Stimulated activated CD8-positive, alpha-beta memory T cell treated with anti-CD3 and anti-CD28 coated beads, Interleukin-4, amount 100 ng/mL, for 4 hours (primary cell): ENCODE measurements at regions not wholly inside any gene's neighbourhood (a gene's known extent, or its start where the extent isn't known, plus 50 kb on each side); places are given as distances from the start of the nearest gene placed in this dataset.

Source experiments
- DNase-seq, 2 donors: peaks; one replicate each; pipeline ENCODE4 v3.0.0-alpha.2; 2020; ENCODE audit warnings: low read depth in 2 of 2, low spot score in 1 of 2

DNA sequence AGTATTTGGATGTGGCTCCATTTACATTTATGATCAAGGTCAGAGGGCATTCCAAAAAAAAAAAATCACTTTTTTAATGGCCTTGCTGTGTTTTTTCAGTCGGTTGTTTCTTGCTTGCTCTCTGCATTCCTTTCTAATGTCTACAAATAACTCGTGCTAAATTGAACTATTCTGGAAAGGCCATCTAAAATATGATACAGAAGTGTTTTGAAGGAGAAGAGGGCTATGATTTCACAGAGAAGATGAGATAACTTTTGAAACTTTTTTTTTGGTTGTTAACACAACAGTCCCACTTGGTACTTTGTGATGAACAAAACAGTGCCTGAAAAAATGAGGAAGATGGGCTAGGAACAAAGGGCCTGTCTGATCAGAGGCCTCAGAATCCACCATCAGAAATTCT lies 156.1 kb upstream of the SMLR1 start:
- no peak for DNase-seq

DNA sequence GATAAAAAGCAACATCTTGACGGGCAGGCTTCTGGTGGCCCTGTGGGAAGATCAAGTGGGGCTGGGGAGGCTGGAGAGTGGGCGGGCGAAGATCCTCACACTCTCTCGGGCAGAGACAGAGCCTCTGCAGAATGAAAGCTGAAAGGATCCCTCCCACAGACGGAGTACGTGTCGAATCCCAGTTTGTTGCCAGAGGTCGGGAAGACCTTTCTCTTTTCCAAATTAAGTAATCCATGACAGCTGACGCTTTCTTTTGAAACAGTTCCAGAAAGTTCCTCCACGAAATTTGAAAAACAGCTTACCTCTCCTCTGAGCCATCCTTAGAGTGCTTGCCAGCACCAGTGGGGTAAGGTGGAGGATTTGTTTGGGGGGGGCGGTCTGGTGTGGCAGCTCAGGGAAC lies 155.6 kb upstream of the SMLR1 start:
- no peak for DNase-seq

GRCh38 chr6:130672153-130672552 lies 155.1 kb upstream of the SMLR1 start:
- DNase-seq = no peak

- no peak for DNase-seq
Measured at GRCh38 chr6:130674604-130675003, 152.6 kb upstream of the SMLR1 start.

GRCh38 chr6:130675072-130675471 lies 152.1 kb upstream of the SMLR1 start:
- no peak for DNase-seq

DNA sequence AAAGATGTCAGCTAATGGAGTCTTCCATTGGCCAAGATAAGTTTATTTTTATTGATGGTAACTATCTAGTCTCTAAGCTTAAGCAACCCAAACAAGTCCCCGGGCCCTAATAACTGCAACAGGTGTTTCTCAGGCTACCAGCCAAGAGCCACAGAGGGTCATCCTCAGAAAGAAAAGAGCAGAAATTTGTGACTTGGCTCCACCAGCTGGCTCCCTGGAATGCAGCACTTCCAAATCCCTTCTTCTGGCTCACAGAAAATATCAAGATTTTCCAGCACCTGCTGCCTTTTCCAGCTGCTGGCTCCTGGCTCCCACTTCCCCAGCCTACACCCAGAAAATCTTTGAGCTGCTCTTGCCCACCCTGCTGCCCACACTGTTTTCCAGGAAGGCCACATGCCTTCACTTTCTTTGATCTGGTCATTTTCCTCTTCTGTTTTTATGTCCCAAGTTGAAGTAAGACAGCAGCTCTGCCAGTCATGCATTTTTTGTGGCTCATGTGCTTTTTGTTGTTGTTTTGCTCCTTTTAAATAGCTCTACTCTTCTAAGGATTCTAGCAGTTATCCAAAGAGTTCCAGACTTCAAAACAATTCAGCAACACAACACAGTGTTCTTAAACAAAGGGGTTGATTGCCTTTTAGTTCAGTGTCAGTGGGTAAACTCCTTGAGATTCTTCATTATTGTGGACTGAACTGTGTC lies 151.0 kb upstream of the SMLR1 start:
- DNase-seq = no peak

- no peak for DNase-seq
Measured at GRCh38 chr6:130676773-130677144, 150.4 kb upstream of the SMLR1 start.

DNA sequence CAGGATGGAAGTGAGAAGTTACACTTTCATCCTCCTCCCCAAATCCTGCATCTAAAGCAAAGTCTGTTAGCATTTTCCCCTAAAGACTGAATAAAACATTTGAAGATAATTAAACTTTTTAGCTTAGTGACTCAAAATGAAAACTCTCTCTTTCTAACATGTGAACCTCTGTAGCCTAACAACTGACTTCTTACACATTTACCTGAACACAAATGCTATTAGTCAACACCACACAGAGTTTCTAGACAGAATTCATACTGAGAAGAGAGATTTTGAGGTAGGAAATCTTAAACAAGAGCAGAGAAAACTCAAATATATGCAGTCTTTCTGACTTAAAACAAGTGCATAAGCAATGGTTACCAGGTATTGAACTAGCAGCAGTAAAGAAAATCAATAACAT lies 149.9 kb upstream of the SMLR1 start:
- DNase-seq = no peak

DNA sequence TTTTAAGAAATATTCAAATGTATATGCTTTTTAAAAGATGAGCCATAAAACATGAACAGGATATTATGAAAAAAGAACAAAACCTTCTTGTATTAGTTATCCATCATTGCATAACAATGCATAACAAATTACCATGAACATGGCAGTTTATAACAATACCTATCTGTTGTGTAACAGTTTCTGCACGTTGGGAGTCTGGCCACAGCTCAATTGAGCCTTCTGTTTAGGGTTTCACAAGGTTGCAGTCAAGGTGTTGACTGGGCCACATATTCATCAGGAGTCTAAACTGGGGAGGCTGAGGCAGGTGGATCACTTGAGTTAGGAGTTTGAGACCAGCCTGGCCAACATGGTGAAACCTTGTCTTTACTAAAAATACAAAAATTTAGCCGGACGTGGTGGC lies 149.4 kb upstream of the SMLR1 start:
- no peak for DNase-seq

DNA sequence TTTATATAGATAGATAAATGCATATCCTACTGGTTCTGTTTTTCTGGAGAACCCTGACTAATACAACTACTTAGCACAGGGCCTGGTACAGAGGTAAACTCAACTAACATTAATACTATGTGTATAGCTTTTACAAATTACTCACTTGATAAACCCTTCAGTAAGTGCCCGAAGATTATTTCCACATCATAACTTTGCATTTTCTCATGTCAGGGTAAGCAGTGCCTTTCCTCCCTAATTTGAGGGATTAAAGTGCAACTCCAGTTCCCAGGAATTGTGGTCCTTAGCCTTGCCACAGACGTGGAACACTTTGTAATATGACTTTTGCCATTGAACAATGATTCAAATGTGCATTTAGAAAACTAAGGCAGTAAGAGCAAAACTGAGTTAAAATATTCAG lies 147.5 kb upstream of the SMLR1 start:
- DNase-seq = no peak

DNA sequence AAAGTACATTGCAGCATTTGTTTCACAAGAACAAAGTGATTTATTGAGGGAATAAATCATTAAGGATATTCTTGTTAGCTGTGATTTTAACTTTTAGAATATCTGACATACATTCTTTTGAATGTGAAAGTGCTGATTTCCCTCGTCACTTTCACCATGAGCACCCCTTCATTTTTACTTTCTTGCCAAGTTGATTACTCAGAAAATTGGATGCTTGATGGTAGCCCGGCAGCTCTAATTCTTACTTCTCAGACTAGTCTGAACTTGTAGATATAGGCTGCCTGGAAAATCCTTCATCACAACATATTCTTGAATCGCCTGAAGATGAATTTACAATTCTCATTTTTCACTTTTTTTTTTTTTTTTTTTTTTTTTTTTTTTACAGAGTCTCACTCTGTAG lies 147.1 kb upstream of the SMLR1 start:
- DNase-seq = no peak

- no peak for DNase-seq
Measured at GRCh38 chr6:130681028-130681427, 146.2 kb upstream of the SMLR1 start.

DNA sequence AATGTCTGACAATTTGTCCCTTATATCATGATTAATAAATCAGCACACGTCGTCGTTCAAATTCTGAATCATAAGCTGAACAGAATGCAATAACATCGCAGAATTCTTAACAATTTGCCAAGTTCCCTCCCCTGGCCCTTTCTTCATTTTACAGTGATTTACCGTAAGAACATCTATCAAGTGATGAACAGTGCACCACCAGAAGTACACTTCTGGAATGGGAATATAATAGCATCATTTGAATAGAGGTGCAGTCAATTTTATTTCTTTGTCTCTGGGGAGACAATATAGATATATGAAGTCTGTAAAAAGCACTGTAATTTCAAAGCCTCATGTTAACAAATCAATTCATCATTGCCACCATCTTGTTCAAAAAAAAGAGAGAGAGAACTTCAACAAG lies 145.1 kb upstream of the SMLR1 start:
- DNase-seq = no peak

DNA sequence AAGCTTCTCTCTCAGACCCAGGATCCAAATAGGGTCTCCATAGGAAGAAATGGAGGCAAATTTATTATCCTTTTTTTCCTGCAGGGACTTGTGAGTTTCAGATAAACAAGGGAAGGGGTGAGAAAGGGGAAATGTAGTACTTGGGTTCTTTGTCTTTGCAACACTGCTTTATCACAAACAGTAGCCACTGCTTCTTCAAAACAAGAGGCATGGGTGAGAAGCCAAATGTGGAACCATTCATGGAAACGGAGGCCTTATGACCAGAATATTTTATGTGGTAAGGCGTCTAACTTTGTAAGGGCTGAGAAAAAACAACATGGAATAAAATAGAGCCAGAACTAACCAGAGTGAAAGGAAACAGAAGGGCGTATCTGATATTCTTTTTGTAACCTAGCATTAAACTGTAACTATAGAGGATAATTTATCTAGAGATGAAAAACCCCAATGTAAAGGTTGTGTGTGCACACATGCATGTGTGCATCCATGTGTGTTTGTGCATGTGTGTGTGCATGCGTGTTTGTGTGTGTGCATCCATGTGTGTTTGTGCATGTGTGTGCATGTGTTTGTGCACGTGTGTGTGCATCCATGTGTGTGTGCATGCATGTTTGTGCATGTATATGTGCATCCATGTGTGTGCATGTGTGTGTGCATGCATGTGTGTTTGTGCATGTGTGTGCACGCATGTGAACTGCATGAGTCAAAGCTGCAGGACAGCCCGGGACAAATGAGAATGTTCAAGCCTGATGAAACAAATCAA lies 143.3 kb upstream of the SMLR1 start:
- DNase-seq = no peak

DNA sequence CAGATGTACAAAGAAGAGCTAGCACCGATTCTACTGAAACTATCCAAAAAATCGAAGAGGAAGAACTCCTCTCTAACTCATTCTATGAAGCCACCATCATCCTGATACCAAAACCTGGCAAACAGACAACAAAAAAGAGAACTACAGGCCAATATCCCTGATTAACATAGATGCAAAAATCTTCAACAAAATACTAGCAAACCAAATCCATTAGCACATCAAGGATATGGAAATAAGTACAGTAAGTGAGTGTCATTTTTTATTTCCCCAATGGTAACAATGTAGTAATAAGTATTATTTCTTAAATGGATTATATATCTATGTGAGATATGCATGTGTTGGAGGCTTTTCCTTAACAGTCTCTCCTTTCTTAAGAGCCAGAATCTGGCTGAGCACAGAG lies 134.5 kb upstream of the SMLR1 start:
- no peak for DNase-seq

GRCh38 chr6:130693944-130694343 lies 133.3 kb upstream of the SMLR1 start:
- DNase-seq = no peak

DNA sequence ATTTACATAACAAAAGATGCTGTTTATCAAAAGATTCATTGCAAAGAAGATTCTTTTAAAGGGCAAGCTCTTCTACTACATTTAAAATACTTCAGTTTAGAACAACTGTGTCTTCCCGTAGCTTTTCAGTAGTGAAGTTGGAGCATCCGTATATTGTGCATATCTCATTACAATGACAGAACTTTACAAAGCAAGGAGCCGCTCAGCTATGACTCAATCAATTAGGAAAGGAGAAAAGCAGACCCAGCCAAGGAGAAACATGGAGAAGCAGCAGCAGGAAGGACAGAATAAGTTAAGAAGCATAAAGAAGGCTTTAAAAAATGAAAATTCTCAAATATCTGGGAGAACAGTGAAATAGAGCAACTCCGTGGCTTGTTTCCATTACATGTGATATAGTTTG lies 132.6 kb upstream of the SMLR1 start:
- DNase-seq = no peak

DNA sequence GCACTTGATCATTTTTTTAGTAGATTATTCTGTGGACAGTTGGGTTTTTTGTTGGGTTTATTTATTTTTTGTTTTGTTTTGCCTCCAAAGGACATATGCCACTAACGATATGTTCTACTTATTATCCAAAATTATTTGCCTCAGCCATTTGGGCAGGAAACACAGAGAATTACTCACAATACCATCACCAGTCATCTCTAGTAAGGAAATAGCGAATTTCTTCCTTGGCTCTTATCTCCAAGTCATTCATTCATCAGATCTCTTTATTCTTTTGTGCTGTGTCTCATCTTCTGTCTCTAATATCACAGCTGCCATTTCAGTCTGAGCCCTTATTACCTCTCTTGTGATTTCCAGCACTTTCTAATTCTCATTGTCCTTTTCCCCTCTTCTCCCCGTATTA lies 130.4 kb upstream of the SMLR1 start:
- no peak for DNase-seq

- DNase-seq = no peak
Measured at GRCh38 chr6:130697271-130697994, 129.8 kb upstream of the SMLR1 start.

DNA sequence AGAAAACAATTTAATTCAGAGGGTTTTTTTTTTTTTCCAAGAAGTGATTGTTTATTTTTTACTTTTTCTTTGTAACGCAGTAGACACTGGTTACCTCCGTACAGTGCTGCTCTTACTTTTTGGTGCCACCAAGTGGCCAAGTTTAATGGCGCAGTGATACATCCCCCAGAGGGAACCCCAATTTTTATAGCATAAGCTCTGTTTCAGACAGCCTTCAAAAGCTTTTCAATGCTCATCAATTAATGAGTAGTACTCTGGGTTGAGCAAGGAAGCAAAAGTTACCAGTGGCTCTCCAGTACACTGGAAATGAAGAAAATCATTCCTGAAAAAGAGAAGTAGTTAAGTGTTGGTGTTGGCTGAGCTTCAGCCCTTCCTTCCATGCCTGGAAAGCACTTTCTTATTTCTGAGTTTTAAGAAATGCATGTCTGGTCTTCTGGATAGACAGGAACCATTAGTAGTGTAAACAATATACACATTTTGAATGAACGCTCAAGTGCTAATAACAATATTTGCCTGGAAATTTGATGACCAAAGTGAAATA lies 129.1 kb upstream of the SMLR1 start:
- peak; percentile 15 to 27 for DNase-seq

DNA sequence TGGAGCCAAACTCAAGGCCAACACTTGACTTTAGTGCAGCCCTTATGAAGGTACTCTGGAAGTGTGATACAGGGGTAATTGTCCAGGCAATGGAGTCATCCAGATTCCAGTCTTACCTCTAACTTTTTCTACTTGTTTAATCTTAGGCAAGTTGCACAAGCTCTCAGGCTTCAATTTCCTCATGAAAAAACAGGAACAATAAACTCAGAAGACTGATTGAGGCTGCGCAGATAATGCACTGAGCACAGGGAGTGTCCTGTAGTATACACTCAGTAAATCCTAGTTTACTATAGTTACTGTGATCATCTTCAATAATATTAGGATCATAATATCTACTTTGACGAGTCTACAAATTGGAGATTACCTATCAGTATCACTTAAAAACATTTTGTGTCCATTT lies 127.5 kb upstream of the SMLR1 start:
- no peak for DNase-seq

GRCh38 chr6:130700397-130700796 lies 126.8 kb upstream of the SMLR1 start:
- no peak for DNase-seq
